Endothelial cell of umbilical vein (primary cell): ENCODE measurements at regions not wholly inside any gene's neighbourhood (a gene's known extent, or its start where the extent isn't known, plus 50 kb on each side); places are given as distances from the start of the nearest gene placed in this dataset.

Experiments
- EZH2 ChIP-seq: IDR thresholded peaks from 2 replicates; pipeline ENCODE4 v1.6.1; 2012; ENCODE audit warnings: borderline replicate concordance, low read depth, mild to moderate bottlenecking, moderate library complexity, low read length, inconsistent platforms; ENCODE audit not compliant: severe bottlenecking
- FOS ChIP-seq: IDR thresholded peaks from 2 replicates; pipeline ENCODE4 v1.6.1; 2011; ENCODE audit warnings: mild to moderate bottlenecking, low read length, moderate library complexity, borderline replicate concordance; ENCODE audit not compliant: insufficient read depth
- GATA2 ChIP-seq: IDR thresholded peaks from 2 replicates; pipeline ENCODE4 v1.7.0; 2011; ENCODE audit warnings: low read depth, mild to moderate bottlenecking, moderate library complexity, mixed read lengths, low read length; ENCODE audit not compliant: insufficient read length, insufficient read depth
- JUN ChIP-seq: IDR thresholded peaks from 2 replicates; pipeline ENCODE4 v1.6.1; 2011; ENCODE audit warnings: borderline replicate concordance, low read depth; ENCODE audit not compliant: insufficient read length, insufficient read depth
- POLR2A ChIP-seq: IDR thresholded peaks from 2 replicates; pipeline ENCODE4 v1.6.1; 2012; ENCODE audit warnings: low read depth, mild to moderate bottlenecking, control low read depth, low read length
- POLR2AphosphoS5 ChIP-seq: IDR thresholded peaks from 2 replicates; pipeline ENCODE4 v1.6.1; 2012; ENCODE audit warnings: low read depth, mild to moderate bottlenecking, control low read depth, low read length, moderate library complexity; ENCODE audit not compliant: insufficient read depth
- TF ChIP-seq, protein P1 (sequence below): IDR thresholded peaks from 2 replicates; pipeline ENCODE4 v1.6.1; 2011; ENCODE audit not compliant: insufficient read depth, insufficient read length
- TF ChIP-seq, protein P2 (sequence below), 2 donors: IDR thresholded peaks; 1 replicate in 1 of 2; 2 replicates in 1 of 2; pipeline ENCODE4 v1.5.1; 2011; ENCODE audit warnings: low read length in 2 of 2, mild to moderate bottlenecking in 2 of 2, moderate library complexity in 2 of 2, control low read depth in 1 of 2, inconsistent platforms in 1 of 2, low read depth in 1 of 2; ENCODE audit not compliant: insufficient read depth in 1 of 2; ENCODE audit errors: extremely low read depth in 1 of 2

DNA sequence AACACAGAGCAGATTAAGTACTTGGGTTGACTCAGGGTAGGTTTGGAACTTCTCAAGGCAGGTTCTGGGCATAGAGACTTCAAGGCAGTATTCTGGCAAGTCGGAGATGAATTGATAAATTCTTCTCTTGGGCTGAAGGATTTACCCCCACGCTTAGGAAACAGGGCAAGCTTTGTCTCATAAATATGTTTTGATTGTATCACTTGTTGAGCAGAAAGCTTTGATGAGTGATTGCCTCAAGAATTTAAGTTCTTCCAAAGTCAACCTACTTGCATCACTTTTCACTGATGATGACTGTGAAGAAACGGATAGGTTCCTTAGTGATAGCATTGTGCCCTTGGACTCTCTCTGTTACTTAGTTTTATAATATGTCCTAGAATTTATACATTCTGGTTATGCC is 258.6 kb upstream of the DACH1 start:
- TF ChIP-seq, protein P1, sequence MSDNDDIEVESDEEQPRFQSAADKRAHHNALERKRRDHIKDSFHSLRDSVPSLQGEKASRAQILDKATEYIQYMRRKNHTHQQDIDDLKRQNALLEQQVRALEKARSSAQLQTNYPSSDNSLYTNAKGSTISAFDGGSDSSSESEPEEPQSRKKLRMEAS = no peak
- TF ChIP-seq, protein P2, sequence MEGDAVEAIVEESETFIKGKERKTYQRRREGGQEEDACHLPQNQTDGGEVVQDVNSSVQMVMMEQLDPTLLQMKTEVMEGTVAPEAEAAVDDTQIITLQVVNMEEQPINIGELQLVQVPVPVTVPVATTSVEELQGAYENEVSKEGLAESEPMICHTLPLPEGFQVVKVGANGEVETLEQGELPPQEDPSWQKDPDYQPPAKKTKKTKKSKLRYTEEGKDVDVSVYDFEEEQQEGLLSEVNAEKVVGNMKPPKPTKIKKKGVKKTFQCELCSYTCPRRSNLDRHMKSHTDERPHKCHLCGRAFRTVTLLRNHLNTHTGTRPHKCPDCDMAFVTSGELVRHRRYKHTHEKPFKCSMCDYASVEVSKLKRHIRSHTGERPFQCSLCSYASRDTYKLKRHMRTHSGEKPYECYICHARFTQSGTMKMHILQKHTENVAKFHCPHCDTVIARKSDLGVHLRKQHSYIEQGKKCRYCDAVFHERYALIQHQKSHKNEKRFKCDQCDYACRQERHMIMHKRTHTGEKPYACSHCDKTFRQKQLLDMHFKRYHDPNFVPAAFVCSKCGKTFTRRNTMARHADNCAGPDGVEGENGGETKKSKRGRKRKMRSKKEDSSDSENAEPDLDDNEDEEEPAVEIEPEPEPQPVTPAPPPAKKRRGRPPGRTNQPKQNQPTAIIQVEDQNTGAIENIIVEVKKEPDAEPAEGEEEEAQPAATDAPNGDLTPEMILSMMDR (IDR thresholded peaks at IDR 0.05; ENCODE audit: extremely low read depth in 1 of 2, insufficient read depth in 1 of 2, low read depth in 1 of 2, low read length in 2 of 2) = no peak
- no peak for TF ChIP-seq POLR2A
- no peak for TF ChIP-seq EZH2
- no peak for TF ChIP-seq POLR2AphosphoS5
- TF ChIP-seq JUN = no peak
- TF ChIP-seq FOS = no peak
- no peak for TF ChIP-seq GATA2
